ENCODE measurements at regions not wholly inside any gene's neighbourhood (a gene's known extent, or its start where the extent isn't known, plus 50 kb on each side); places are given as distances from the start of the nearest gene placed in this dataset.

- DNase-seq, result no peak
- TF ChIP-seq CTCF (IDR thresholded peaks at IDR 0.05), result no peak
- Histone ChIP-seq H3K27ac (ENCODE audit: low read depth in 1 of 2, low read length in 2 of 2) (no peak overlapping the region), H3K4me1 (ENCODE audit: insufficient read depth, low read length) (no peaks in the 10 kb centered on the region), H3K9me3 (ENCODE audit: control insufficient read depth in 1 of 2, insufficient read depth in 1 of 2, low read length in 2 of 2) (peaks cover 0 to 12% of the 10 kb centered on the region in 2 experiments), H3K36me3 (ENCODE audit: insufficient read depth, low read length) (no peaks in the 10 kb centered on the region), H3K4me3 (ENCODE audit: low read length) (no peak overlapping the region), H3K27me3 (ENCODE audit: control insufficient read depth in 1 of 2, insufficient read depth in 2 of 2, low read length in 2 of 2) (no peaks in the 10 kb centered on the region)
- ChIA-PET POLR2A (no interaction called here), CTCF (no interaction called here)
- no peak overlapping the region for H3K27ac Mint-ChIP-seq
- H3K9me3 Mint-ChIP-seq, result peaks cover 2% of the 10 kb centered on the region
- H3K36me3 Mint-ChIP-seq (ENCODE audit: low read depth), result no peaks in the 10 kb centered on the region
- H3K4me3 Mint-ChIP-seq, result no peak overlapping the region
- H3K27me3 Mint-ChIP-seq, result no peaks in the 10 kb centered on the region
- intact Hi-C loops (cut with DNase I, micrococcal nuclease), result no loop called here
- no peaks in the 10 kb centered on the region for H3K4me1 Mint-ChIP-seq (ENCODE audit: low read depth)
- no peak for ATAC-seq (ENCODE audit: poor library complexity)
These were observed 525.7 kb downstream of the TUSC7 start for GRCh38 chr3:117235304-117235703.

GRCh38 chr3:117238806-117239205 lies 529.2 kb downstream of the TUSC7 start:
- H3K4me1 ChIP-seq (ENCODE audit: insufficient read depth, low read length), result no peaks in the 10 kb centered on the region
- no peaks in the 10 kb centered on the region for H3K27me3 Mint-ChIP-seq
- DNase-seq, result no peak
- POLR2A ChIA-PET, result no interaction called here
- intact Hi-C loops (cut with DNase I, micrococcal nuclease), result no loop called here
- peaks cover 0 to 12% of the 10 kb centered on the region in 2 experiments for H3K9me3 ChIP-seq (ENCODE audit: control insufficient read depth in 1 of 2, insufficient read depth in 1 of 2, low read length in 2 of 2)
- no peaks in the 10 kb centered on the region for H3K9me3 Mint-ChIP-seq
- no peak overlapping the region for H3K27ac ChIP-seq (ENCODE audit: low read depth in 1 of 2, low read length in 2 of 2)
- no peak for TF ChIP-seq CTCF (IDR thresholded peaks at IDR 0.05)
- no peak overlapping the region for H3K4me3 ChIP-seq (ENCODE audit: low read length)
- H3K4me1 Mint-ChIP-seq (ENCODE audit: low read depth), result no peaks in the 10 kb centered on the region
- H3K27me3 ChIP-seq (ENCODE audit: control insufficient read depth in 1 of 2, insufficient read depth in 2 of 2, low read length in 2 of 2), result no peaks in the 10 kb centered on the region
- H3K27ac Mint-ChIP-seq, result no peak overlapping the region
- ATAC-seq (ENCODE audit: poor library complexity), result no peak
- H3K36me3 ChIP-seq (ENCODE audit: insufficient read depth, low read length), result no peaks in the 10 kb centered on the region
- CTCF ChIA-PET, result no interaction called here
- no peaks in the 10 kb centered on the region for H3K36me3 Mint-ChIP-seq (ENCODE audit: low read depth)
- H3K4me3 Mint-ChIP-seq, result no peak overlapping the region

- intact Hi-C loops (cut with DNase I, micrococcal nuclease), result no loop called here
- Mint-ChIP-seq H3K36me3 (ENCODE audit: low read depth) (no peaks in the 10 kb centered on the region), H3K27ac (no peak overlapping the region), H3K27me3 (no peaks in the 10 kb centered on the region), H3K4me3 (no peak overlapping the region), H3K4me1 (ENCODE audit: low read depth) (no peaks in the 10 kb centered on the region), H3K9me3 (peaks cover 7% of the 10 kb centered on the region)
- CTCF ChIA-PET, result no interaction called here
- no peaks in the 10 kb centered on the region for H3K4me1 ChIP-seq (ENCODE audit: insufficient read depth, low read length)
- ATAC-seq (ENCODE audit: poor library complexity) (no peak), DNase-seq (no peak)
- no peaks in the 10 kb centered on the region for H3K36me3 ChIP-seq (ENCODE audit: insufficient read depth, low read length)
- H3K27me3 ChIP-seq (ENCODE audit: control insufficient read depth in 1 of 2, insufficient read depth in 2 of 2, low read length in 2 of 2), result no peaks in the 10 kb centered on the region
- TF ChIP-seq CTCF (IDR thresholded peaks at IDR 0.05), result no peak
- no peak overlapping the region for H3K27ac ChIP-seq (ENCODE audit: low read depth in 1 of 2, low read length in 2 of 2)
- POLR2A ChIA-PET, result no interaction called here
- peaks cover 0 to 7% of the 10 kb centered on the region in 2 experiments for H3K9me3 ChIP-seq (ENCODE audit: control insufficient read depth in 1 of 2, insufficient read depth in 1 of 2, low read length in 2 of 2)
- H3K4me3 ChIP-seq (ENCODE audit: low read length), result no peak overlapping the region
These were observed 534.1 kb downstream of the TUSC7 start for GRCh38 chr3:117243657-117244056.

Measured in CD4-positive, alpha-beta T cell (primary cell).